H9 (cell line): ENCODE measurements at regions not wholly inside any gene's neighbourhood (a gene's known extent, or its start where the extent isn't known, plus 50 kb on each side); places are given as distances from the start of the nearest gene placed in this dataset.
"Not testable (repeated sequence)": the region's sequence is repeated elsewhere in the genome, so short reads cannot be mapped to it uniquely, and the experiment has no call there.

Source experiments
- DNase-seq: peaks from one replicate; pipeline ENCODE4 v3.0.0-alpha.2; 2017
- H2AFZ ChIP-seq: one replicate; pipeline ENCODE4 v1.6.1; 2013; ENCODE audit warnings: mild to moderate bottlenecking, low read length, control low read depth, moderate library complexity
- H2AK5ac ChIP-seq: 2 replicates; pipeline ENCODE4 v1.6.1; 2013; ENCODE audit warnings: low read length, control low read depth, mixed read lengths; ENCODE audit not compliant: insufficient read length
- H2BK120ac ChIP-seq: one replicate; pipeline ENCODE4 v1.6.1; 2013; ENCODE audit warnings: low read depth, mild to moderate bottlenecking, low read length, control low read depth, inconsistent platforms; ENCODE audit not compliant: poor library complexity, severe bottlenecking
- H2BK12ac ChIP-seq: 2 replicates; pipeline ENCODE4 v1.6.1; 2013; ENCODE audit warnings: low read length, control low read depth, mixed read lengths, low read depth; ENCODE audit not compliant: insufficient read length
- H2BK15ac ChIP-seq: 2 replicates; pipeline ENCODE4 v1.6.1; 2013; ENCODE audit warnings: low read depth, low read length, control low read depth
- H2BK20ac ChIP-seq: one replicate; pipeline ENCODE4 v1.6.1; 2013; ENCODE audit warnings: low read depth, mild to moderate bottlenecking, low read length, control low read depth, inconsistent platforms; ENCODE audit not compliant: poor library complexity, severe bottlenecking
- H2BK5ac ChIP-seq: 2 replicates; pipeline ENCODE4 v1.6.1; 2013; ENCODE audit warnings: low read length, control low read depth, mixed read lengths; ENCODE audit not compliant: insufficient read length
- H3K14ac ChIP-seq: 2 replicates; pipeline ENCODE4 v1.6.1; 2013; ENCODE audit warnings: low read length, control low read depth; ENCODE audit not compliant: insufficient read depth
- H3K18ac ChIP-seq: 2 replicates; pipeline ENCODE4 v1.6.1; 2013; ENCODE audit warnings: low read depth, mild to moderate bottlenecking, mixed read lengths, low read length, control low read depth; ENCODE audit not compliant: insufficient read length
- H3K23ac ChIP-seq: 2 replicates; pipeline ENCODE4 v1.6.1; 2013; ENCODE audit warnings: low read length, control low read depth, mixed read lengths, low read depth; ENCODE audit not compliant: insufficient read length
- H3K23me2 ChIP-seq: 2 replicates; pipeline ENCODE4 v1.6.1; 2013; ENCODE audit warnings: low read depth, mild to moderate bottlenecking, mixed read lengths, low read length, control low read depth; ENCODE audit not compliant: insufficient read length, poor library complexity, severe bottlenecking
- H3K27ac ChIP-seq: 2 replicates; pipeline ENCODE4 v1.5.1; 2013; ENCODE audit warnings: low read length, control low read depth, mixed read lengths, low read depth; ENCODE audit not compliant: insufficient read length
- H3K27me3 ChIP-seq: 2 replicates; pipeline ENCODE4 v1.6.1; 2013; ENCODE audit warnings: low read length, control low read depth, inconsistent platforms; ENCODE audit not compliant: insufficient read depth
- H3K4ac ChIP-seq: 2 replicates; pipeline ENCODE4 v1.6.1; 2013; ENCODE audit warnings: low read depth, mild to moderate bottlenecking, control low read depth, inconsistent platforms, low read length, moderate library complexity
- H3K4me1 ChIP-seq: 2 replicates; pipeline ENCODE4 v1.6.1; 2013; ENCODE audit warnings: low read length, control low read depth, inconsistent platforms; ENCODE audit not compliant: insufficient read depth
- H3K4me2 ChIP-seq: 2 replicates; pipeline ENCODE4 v1.6.1; 2013; ENCODE audit warnings: low read length, control low read depth, mixed read lengths; ENCODE audit not compliant: insufficient read length, insufficient read depth
- H3K56ac ChIP-seq: 2 replicates; pipeline ENCODE4 v1.6.1; 2013; ENCODE audit warnings: low read depth, mild to moderate bottlenecking, mixed read lengths, low read length, control low read depth; ENCODE audit not compliant: insufficient read length
- H3K79me1 ChIP-seq: 2 replicates; pipeline ENCODE4 v1.6.1; 2013; ENCODE audit warnings: low read depth, mild to moderate bottlenecking, moderate library complexity, low read length, control low read depth, inconsistent platforms; ENCODE audit not compliant: insufficient read depth, poor library complexity, severe bottlenecking
- H3K79me2 ChIP-seq: 2 replicates; pipeline ENCODE4 v1.6.1; 2013; ENCODE audit warnings: low read length, control low read depth, inconsistent platforms; ENCODE audit not compliant: insufficient read depth
- H3K9ac ChIP-seq: 2 replicates; pipeline ENCODE4 v1.6.1; 2013; ENCODE audit warnings: low read length, control low read depth, mixed read lengths; ENCODE audit not compliant: insufficient read length; ENCODE audit errors: extremely low read depth
- H3K9me3 ChIP-seq: one replicate; pipeline ENCODE4 v1.6.1; 2013; ENCODE audit warnings: low read depth, low read length, inconsistent platforms; ENCODE audit not compliant: control insufficient read depth
- H3T11ph ChIP-seq: one replicate; pipeline ENCODE4 v1.6.1; 2013; ENCODE audit warnings: mild to moderate bottlenecking, low read length, control low read depth, inconsistent platforms
- H4K20me1 ChIP-seq: one replicate; pipeline ENCODE4 v1.6.1; 2013; ENCODE audit not compliant: control insufficient read depth, insufficient read length, insufficient read depth
- H4K5ac ChIP-seq: 2 replicates; pipeline ENCODE4 v1.6.1; 2013; ENCODE audit warnings: low read depth, mild to moderate bottlenecking, mixed read lengths, low read length, control low read depth; ENCODE audit not compliant: insufficient read length
- H4K8ac ChIP-seq: replicated peaks from 2 replicates; pipeline ENCODE4 v1.6.1; 2013; ENCODE audit warnings: low read length, control low read depth, mixed read lengths, low read depth; ENCODE audit not compliant: insufficient read length
- H4K91ac ChIP-seq: 2 replicates; pipeline ENCODE4 v1.6.1; 2013; ENCODE audit warnings: low read depth, mild to moderate bottlenecking, moderate library complexity, mixed read lengths, low read length, control low read depth; ENCODE audit not compliant: insufficient read length
- H3K27ac Mint-ChIP-seq, 3 experiments: 2 replicates in 2 of 3; 3 replicates in 1 of 3; pipeline ENCODE4 v1.8.0; 2020 to 2021; ENCODE audit warnings: mixed read lengths in 3 of 3, mild to moderate bottlenecking in 1 of 3, moderate library complexity in 1 of 3
- H3K27me3 Mint-ChIP-seq: 2 replicates; pipeline ENCODE4 v1.8.0; 2021; ENCODE audit warnings: low read depth, mild to moderate bottlenecking, moderate library complexity, mixed read lengths
- H3K36me3 Mint-ChIP-seq, 3 experiments: 2 replicates in 2 of 3; 3 replicates in 1 of 3; pipeline ENCODE4 v1.8.0; 2020 to 2021; ENCODE audit warnings: low read depth in 3 of 3, mixed read lengths in 3 of 3; ENCODE audit not compliant: insufficient read depth in 1 of 3
- H3K4me1 Mint-ChIP-seq, 2 experiments: 2 replicates each; pipeline ENCODE4 v1.8.0; 2020; ENCODE audit warnings: mixed read lengths in 2 of 2
- H3K4me3 Mint-ChIP-seq, 2 experiments: 2 replicates in 1 of 2; 3 replicates in 1 of 2; pipeline ENCODE4 v1.8.0; 2020 to 2021; ENCODE audit warnings: mild to moderate bottlenecking in 2 of 2, mixed read lengths in 2 of 2, moderate library complexity in 1 of 2
- H3K9me3 Mint-ChIP-seq, 2 experiments: 2 replicates in 1 of 2; 3 replicates in 1 of 2; pipeline ENCODE4 v1.8.0; 2020; ENCODE audit warnings: mild to moderate bottlenecking in 2 of 2, mixed read lengths in 2 of 2, moderate library complexity in 1 of 2
- WGBS: extraction: QIAGEN DNeasy Blood & Tissue Kit; methylation state at CpG from one replicate; pipeline ENCODE4 v1.1.7; 2013; ENCODE audit warnings: missing lambda C conversion rate, low lambda C conversion rate, mixed read lengths; ENCODE audit not compliant: insufficient read length; ENCODE audit errors: extremely low coverage; 5-methylcytosine and 5-hydroxymethylcytosine counted together
- TF ChIP-seq, protein P1 (sequence below): fragments of 200-600 bp; sonication (generic); conservative IDR thresholded peaks from 3 replicates; pipeline ENCODE4 v1.8.0; 2021; ENCODE audit warnings: antibody characterized with exemption, mild to moderate bottlenecking

DNA sequence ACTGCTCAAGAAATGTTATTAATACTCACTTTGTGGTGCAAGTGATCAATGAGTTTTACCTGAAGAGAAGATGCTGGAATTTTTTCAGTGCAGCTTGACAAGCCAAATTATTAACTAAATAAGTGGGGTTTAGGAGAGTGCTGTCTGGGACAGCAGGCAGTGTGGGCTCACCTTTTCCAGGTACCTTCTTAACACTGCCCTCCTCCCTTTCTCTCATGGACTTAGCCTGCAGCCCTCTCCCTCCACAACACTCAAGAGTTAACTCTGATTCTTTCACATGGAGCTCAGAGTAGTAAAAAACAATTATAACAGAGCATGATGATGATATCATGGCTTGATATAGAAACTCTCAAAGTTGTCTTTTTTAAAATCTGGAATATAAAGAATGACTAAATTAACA, 404.8 kb upstream of the SLC30A5 start:
- H2BK15ac ChIP-seq, result no peak overlapping the region
- no peak overlapping the region for H2BK12ac ChIP-seq
- no peaks in the 10 kb centered on the region for H3K4me1 ChIP-seq
- H3K27me3 ChIP-seq, result no peaks in the 10 kb centered on the region
- no peak overlapping the region for H3K27ac ChIP-seq
- no peak overlapping the region for H3T11ph ChIP-seq
- H2AK5ac ChIP-seq, result no peak overlapping the region
- H3K23ac ChIP-seq, result no peak overlapping the region
- H2AFZ ChIP-seq, result no peak overlapping the region
- no peak overlapping the region for H3K4ac ChIP-seq
- H3K27ac Mint-ChIP-seq, result no peak overlapping the region
- H4K20me1 ChIP-seq, result no peaks in the 10 kb centered on the region
- TF ChIP-seq, protein P1, sequence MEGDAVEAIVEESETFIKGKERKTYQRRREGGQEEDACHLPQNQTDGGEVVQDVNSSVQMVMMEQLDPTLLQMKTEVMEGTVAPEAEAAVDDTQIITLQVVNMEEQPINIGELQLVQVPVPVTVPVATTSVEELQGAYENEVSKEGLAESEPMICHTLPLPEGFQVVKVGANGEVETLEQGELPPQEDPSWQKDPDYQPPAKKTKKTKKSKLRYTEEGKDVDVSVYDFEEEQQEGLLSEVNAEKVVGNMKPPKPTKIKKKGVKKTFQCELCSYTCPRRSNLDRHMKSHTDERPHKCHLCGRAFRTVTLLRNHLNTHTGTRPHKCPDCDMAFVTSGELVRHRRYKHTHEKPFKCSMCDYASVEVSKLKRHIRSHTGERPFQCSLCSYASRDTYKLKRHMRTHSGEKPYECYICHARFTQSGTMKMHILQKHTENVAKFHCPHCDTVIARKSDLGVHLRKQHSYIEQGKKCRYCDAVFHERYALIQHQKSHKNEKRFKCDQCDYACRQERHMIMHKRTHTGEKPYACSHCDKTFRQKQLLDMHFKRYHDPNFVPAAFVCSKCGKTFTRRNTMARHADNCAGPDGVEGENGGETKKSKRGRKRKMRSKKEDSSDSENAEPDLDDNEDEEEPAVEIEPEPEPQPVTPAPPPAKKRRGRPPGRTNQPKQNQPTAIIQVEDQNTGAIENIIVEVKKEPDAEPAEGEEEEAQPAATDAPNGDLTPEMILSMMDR, result no peak
- no peak overlapping the region for H3K14ac ChIP-seq
- H3K36me3 Mint-ChIP-seq, result peaks cover 4 to 31% (median 18%) of the 10 kb centered on the region in 3 experiments
- no peak overlapping the region for H3K18ac ChIP-seq
- H4K8ac ChIP-seq, result no peak overlapping the region
- H2BK5ac ChIP-seq, result no peak overlapping the region
- H2BK20ac ChIP-seq, result no peak overlapping the region
- H3K4me3 Mint-ChIP-seq, result no peak overlapping the region
- no peaks in the 10 kb centered on the region for H3K79me2 ChIP-seq
- H4K91ac ChIP-seq, result no peak overlapping the region
- H2BK120ac ChIP-seq, result no peak overlapping the region
- H3K56ac ChIP-seq, result no peak overlapping the region
- H3K4me1 Mint-ChIP-seq, result no peaks in the 10 kb centered on the region
- H3K9me3 Mint-ChIP-seq, result peaks cover 26 to 29% of the 10 kb centered on the region in 2 experiments
- H3K9me3 ChIP-seq, result no peaks in the 10 kb centered on the region
- H3K4me2 ChIP-seq, result no peak overlapping the region
- no peak overlapping the region for H4K5ac ChIP-seq
- no peaks in the 10 kb centered on the region for H3K23me2 ChIP-seq
- H3K27me3 Mint-ChIP-seq, result no peaks in the 10 kb centered on the region; the same call in none of the 2 replicates
- no peak for DNase-seq
- H3K9ac ChIP-seq, result no peak overlapping the region
- no peaks in the 10 kb centered on the region for H3K79me1 ChIP-seq

DNA sequence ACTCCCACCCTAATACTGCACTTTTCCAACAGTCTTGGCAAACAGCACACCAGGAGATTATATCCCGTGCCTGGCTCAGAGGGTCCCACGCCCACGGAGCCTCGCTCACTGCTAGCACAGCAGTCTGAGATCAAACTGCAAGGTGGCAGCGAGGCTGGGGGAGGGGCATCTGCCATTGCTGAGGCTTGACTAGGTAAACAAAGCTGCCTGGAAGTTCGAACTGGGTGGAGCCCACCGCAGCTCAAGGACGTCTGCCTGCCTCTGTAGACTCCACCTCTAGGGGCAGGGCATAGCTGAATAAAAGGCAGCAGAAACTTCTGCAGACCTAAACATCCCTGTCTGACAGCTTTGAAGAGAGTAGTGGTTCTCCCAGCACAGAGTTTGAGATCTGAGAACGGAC, 401.9 kb upstream of the SLC30A5 start:
- H3K9me3 ChIP-seq, H2BK12ac ChIP-seq, H2BK15ac ChIP-seq, H2AK5ac ChIP-seq, H2BK5ac ChIP-seq, H3K27me3 Mint-ChIP-seq, DNase-seq, H3K23me2 ChIP-seq, H3K56ac ChIP-seq, H3K27me3 ChIP-seq, H3K4me1 ChIP-seq, H3K4me3 Mint-ChIP-seq, H3K27ac Mint-ChIP-seq, H3K4ac ChIP-seq, H4K5ac ChIP-seq, H3T11ph ChIP-seq, H3K18ac ChIP-seq, H2AFZ ChIP-seq, H3K4me1 Mint-ChIP-seq, H3K27ac ChIP-seq, H3K79me2 ChIP-seq, H4K8ac ChIP-seq, H3K4me2 ChIP-seq, H4K91ac ChIP-seq, H3K23ac ChIP-seq, H3K14ac ChIP-seq, H3K79me1 ChIP-seq, H4K20me1 ChIP-seq, H2BK120ac ChIP-seq, H2BK20ac ChIP-seq, H3K9ac ChIP-seq: not testable (repeated sequence)
- H3K36me3 Mint-ChIP-seq, result peaks cover 4 to 34% (median 18%) of the 10 kb centered on the region in 3 experiments
- no CpG with 5 or more reads among the region's 9 CpGs for WGBS
- H3K9me3 Mint-ChIP-seq, result peaks cover 29 to 34% of the 10 kb centered on the region in 2 experiments
